ENCODE measurements at regions not wholly inside any gene's neighbourhood (a gene's known extent, or its start where the extent isn't known, plus 50 kb on each side); places are given as distances from the start of the nearest gene placed in this dataset.
A peak's percentile ranks its signal among the peaks of the same experiment; 100 is the strongest.

GRCh38 chr13:44224450-44225149 lies 149.0 kb upstream of the SERP2 start:
- no peaks in the 10 kb centered on the region for H3K4me1 Mint-ChIP-seq (ENCODE audit: low read depth in 2 of 2)
- no peaks in the 10 kb centered on the region for H3K9me3 Mint-ChIP-seq
- no peak overlapping the region for H3K27ac Mint-ChIP-seq
- no peaks in the 10 kb centered on the region for H3K36me3 Mint-ChIP-seq (ENCODE audit: insufficient read depth)
- no peaks in the 10 kb centered on the region for H3K27me3 Mint-ChIP-seq
- ATAC-seq (replicated peaks) (no peak), DNase-seq (no peak)
- no peak overlapping the region for H3K4me3 Mint-ChIP-seq

- H3K27me3 Mint-ChIP-seq: peaks cover 7 to 11% of the 10 kb centered on the region in 2 donors
- no peaks in the 10 kb centered on the region for H3K4me1 Mint-ChIP-seq (ENCODE audit: low read depth in 2 of 2)
- H3K36me3 Mint-ChIP-seq (ENCODE audit: insufficient read depth): no peaks in the 10 kb centered on the region
- no peak overlapping the region for H3K27ac Mint-ChIP-seq
- ATAC-seq (replicated peaks) (no peak), DNase-seq (no peak)
- no peaks in the 10 kb centered on the region for H3K9me3 Mint-ChIP-seq
- no peak overlapping the region for H3K4me3 Mint-ChIP-seq
These were observed 144.1 kb upstream of the SERP2 start for GRCh38 chr13:44229371-44230030.

- Mint-ChIP-seq H3K27ac (no peak overlapping the region), H3K27me3 (peaks cover 7 to 13% of the 10 kb centered on the region in 2 donors), H3K4me3 (no peak overlapping the region), H3K4me1 (ENCODE audit: low read depth in 2 of 2) (no peaks in the 10 kb centered on the region), H3K9me3 (no peaks in the 10 kb centered on the region), H3K36me3 (ENCODE audit: insufficient read depth) (no peaks in the 10 kb centered on the region)
- no peak for DNase-seq
- no peak for ATAC-seq (replicated peaks)
These were observed 143.6 kb upstream of the SERP2 start for GRCh38 chr13:44230071-44230470.

GRCh38 chr13:44230736-44231135 lies 142.9 kb upstream of the SERP2 start:
- H3K27me3 Mint-ChIP-seq: peaks cover 7 to 13% of the 10 kb centered on the region in 2 donors
- no peak overlapping the region for H3K27ac Mint-ChIP-seq
- no peak overlapping the region for H3K4me3 Mint-ChIP-seq
- no peaks in the 10 kb centered on the region for H3K36me3 Mint-ChIP-seq (ENCODE audit: insufficient read depth)
- ATAC-seq (replicated peaks): no peak
- no peaks in the 10 kb centered on the region for H3K9me3 Mint-ChIP-seq
- DNase-seq: no peak
- no peaks in the 10 kb centered on the region for H3K4me1 Mint-ChIP-seq (ENCODE audit: low read depth in 2 of 2)

GRCh38 chr13:44231786-44232516 lies 141.7 kb upstream of the SERP2 start:
- peaks cover 7 to 22% of the 10 kb centered on the region in 2 donors for H3K27me3 Mint-ChIP-seq
- H3K36me3 Mint-ChIP-seq (ENCODE audit: insufficient read depth): no peaks in the 10 kb centered on the region
- H3K9me3 Mint-ChIP-seq: no peaks in the 10 kb centered on the region
- no peaks in the 10 kb centered on the region for H3K4me1 Mint-ChIP-seq (ENCODE audit: low read depth in 2 of 2)
- DNase-seq: no peak
- no peak overlapping the region for H3K4me3 Mint-ChIP-seq
- ATAC-seq (replicated peaks): no peak
- H3K27ac Mint-ChIP-seq: no peak overlapping the region

- Mint-ChIP-seq H3K27me3 (peaks cover 7 to 27% of the 10 kb centered on the region in 2 donors), H3K27ac (no peak overlapping the region), H3K4me1 (ENCODE audit: low read depth in 2 of 2) (peaks cover 2 to 3% of the 10 kb centered on the region in 2 donors), H3K4me3 (no peak overlapping the region), H3K9me3 (no peaks in the 10 kb centered on the region), H3K36me3 (ENCODE audit: insufficient read depth) (no peaks in the 10 kb centered on the region)
- DNase-seq: no peak
- no peak for ATAC-seq (replicated peaks)
These were observed 140.8 kb upstream of the SERP2 start for GRCh38 chr13:44232774-44233173.

- peaks cover 2 to 3% of the 10 kb centered on the region in 2 donors for H3K4me1 Mint-ChIP-seq (ENCODE audit: low read depth in 2 of 2)
- H3K36me3 Mint-ChIP-seq (ENCODE audit: insufficient read depth): no peaks in the 10 kb centered on the region
- H3K27me3 Mint-ChIP-seq: peaks cover 7 to 27% of the 10 kb centered on the region in 2 donors
- no peak overlapping the region for H3K27ac Mint-ChIP-seq
- DNase-seq: no peak
- ATAC-seq (replicated peaks): no peak
- no peaks in the 10 kb centered on the region for H3K9me3 Mint-ChIP-seq
- H3K4me3 Mint-ChIP-seq: no peak overlapping the region
These were observed 139.1 kb upstream of the SERP2 start for GRCh38 chr13:44234566-44234965.

DNA sequence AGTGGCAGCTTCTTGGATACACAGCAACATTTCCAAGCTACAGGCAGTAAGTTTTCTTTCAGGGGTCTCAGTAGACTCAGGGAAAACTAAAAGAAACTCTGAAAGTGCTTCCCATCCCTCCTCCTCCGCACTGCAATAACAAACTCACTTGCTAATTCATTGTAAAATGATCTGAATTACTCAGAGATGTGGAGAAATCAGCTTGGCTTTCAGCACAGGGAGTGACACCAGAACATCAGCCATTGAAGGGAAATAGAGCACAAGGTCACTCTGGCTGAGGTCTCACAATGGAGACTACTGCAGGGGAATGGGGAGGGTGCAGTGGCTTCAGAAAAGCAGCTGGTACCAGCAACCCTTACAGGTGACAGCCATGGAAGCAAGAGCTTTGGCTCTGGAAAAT lies 137.3 kb upstream of the SERP2 start:
- no peak overlapping the region for H3K27ac Mint-ChIP-seq
- H3K27me3 Mint-ChIP-seq: peaks cover 6 to 27% of the 10 kb centered on the region in 2 donors
- no peak overlapping the region for H3K4me3 Mint-ChIP-seq
- ATAC-seq (replicated peaks): no peak
- H3K4me1 Mint-ChIP-seq (ENCODE audit: low read depth in 2 of 2): peaks cover 2 to 3% of the 10 kb centered on the region in 2 donors
- H3K36me3 Mint-ChIP-seq (ENCODE audit: insufficient read depth): no peaks in the 10 kb centered on the region
- H3K9me3 Mint-ChIP-seq: no peaks in the 10 kb centered on the region
- no peak for DNase-seq

DNA sequence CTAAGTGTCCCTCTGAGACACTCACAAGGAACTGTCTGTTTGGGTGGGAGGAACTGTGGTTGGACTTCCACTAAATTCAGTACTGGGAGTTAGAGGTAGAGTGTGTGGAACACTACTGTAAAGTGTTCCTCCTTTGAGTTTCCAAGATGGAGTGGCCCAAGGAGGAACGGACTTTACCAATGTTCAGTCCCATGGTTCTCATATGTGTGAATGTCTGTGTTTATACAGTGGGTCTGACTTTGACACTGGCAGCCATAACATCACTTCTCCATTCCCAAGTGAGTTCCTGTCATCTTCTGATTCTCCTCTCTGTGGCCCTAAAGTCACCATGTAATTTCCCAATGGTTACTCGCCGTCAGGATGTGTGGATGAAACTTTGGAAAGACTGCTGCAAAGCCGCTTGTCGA lies 136.8 kb upstream of the SERP2 start:
- DNase-seq (no peak), ATAC-seq (replicated peaks) (no peak)
- no peak overlapping the region for H3K27ac Mint-ChIP-seq
- peaks cover 2 to 27% of the 10 kb centered on the region in 2 donors for H3K27me3 Mint-ChIP-seq
- peaks cover 2 to 3% of the 10 kb centered on the region in 2 donors for H3K4me1 Mint-ChIP-seq (ENCODE audit: low read depth in 2 of 2)
- H3K36me3 Mint-ChIP-seq (ENCODE audit: insufficient read depth): no peaks in the 10 kb centered on the region
- no peaks in the 10 kb centered on the region for H3K9me3 Mint-ChIP-seq
- H3K4me3 Mint-ChIP-seq: no peak overlapping the region

GRCh38 chr13:44237276-44237767 lies 136.3 kb upstream of the SERP2 start:
- ATAC-seq (replicated peaks): peak; percentile 59
- Mint-ChIP-seq H3K4me1 (ENCODE audit: low read depth in 2 of 2) (peaks cover 2 to 3% of the 10 kb centered on the region in 2 donors), H3K27ac (no peak overlapping the region), H3K9me3 (no peaks in the 10 kb centered on the region), H3K36me3 (ENCODE audit: insufficient read depth) (no peaks in the 10 kb centered on the region), H3K27me3 (peaks cover 0 to 27% of the 10 kb centered on the region in 2 donors), H3K4me3 (no peak overlapping the region)
- DNase-seq: no peak

- ATAC-seq (replicated peaks) (no peak), DNase-seq (no peak)
- Mint-ChIP-seq H3K9me3 (no peaks in the 10 kb centered on the region), H3K36me3 (ENCODE audit: insufficient read depth) (no peaks in the 10 kb centered on the region), H3K4me3 (no peak overlapping the region), H3K27ac (no peak overlapping the region), H3K27me3 (peaks cover 0 to 27% of the 10 kb centered on the region in 2 donors), H3K4me1 (ENCODE audit: low read depth in 2 of 2) (peaks cover 2 to 3% of the 10 kb centered on the region in 2 donors)
These were observed 135.7 kb upstream of the SERP2 start for GRCh38 chr13:44237881-44238421.

GRCh38 chr13:44240611-44241145 lies 132.9 kb upstream of the SERP2 start:
- Mint-ChIP-seq H3K4me3 (no peak overlapping the region), H3K36me3 (ENCODE audit: insufficient read depth) (no peaks in the 10 kb centered on the region), H3K9me3 (no peaks in the 10 kb centered on the region), H3K27ac (no peak overlapping the region), H3K4me1 (ENCODE audit: low read depth in 2 of 2) (peaks cover 2 to 3% of the 10 kb centered on the region in 2 donors), H3K27me3 (peaks cover 0 to 14% of the 10 kb centered on the region in 2 donors)
- DNase-seq (no peak), ATAC-seq (replicated peaks) (no peak)

DNA sequence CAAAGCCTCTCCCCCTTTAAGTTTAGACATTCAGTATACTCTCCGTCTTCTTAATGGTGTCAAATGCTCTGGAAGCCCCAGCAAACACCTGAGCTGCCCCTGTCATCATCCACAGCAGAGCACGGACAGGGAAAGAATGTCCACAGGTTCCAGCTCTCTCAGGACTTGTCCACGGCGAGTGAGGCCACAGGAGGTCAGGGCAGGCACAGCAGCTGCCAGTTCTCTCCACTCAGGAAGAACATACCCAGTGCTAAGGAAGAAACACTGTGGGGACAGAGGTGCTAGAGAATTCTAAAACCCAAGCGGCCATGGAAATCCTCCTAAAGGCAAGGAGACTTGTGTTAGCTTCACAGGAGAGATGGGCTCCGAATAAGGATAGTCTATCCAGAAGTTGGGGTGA lies 132.0 kb upstream of the SERP2 start:
- H3K27ac Mint-ChIP-seq: no peak overlapping the region
- DNase-seq (no peak), ATAC-seq (replicated peaks) (no peak)
- H3K9me3 Mint-ChIP-seq: no peaks in the 10 kb centered on the region
- peaks cover 2 to 3% of the 10 kb centered on the region in 2 donors for H3K4me1 Mint-ChIP-seq (ENCODE audit: low read depth in 2 of 2)
- peaks cover 0 to 7% of the 10 kb centered on the region in 2 donors for H3K27me3 Mint-ChIP-seq
- no peak overlapping the region for H3K4me3 Mint-ChIP-seq
- no peaks in the 10 kb centered on the region for H3K36me3 Mint-ChIP-seq (ENCODE audit: insufficient read depth)

Measured in effector memory CD8-positive, alpha-beta T cell (primary cell).